ENCODE measurements at regions not wholly inside any gene's neighbourhood (a gene's known extent, or its start where the extent isn't known, plus 50 kb on each side); places are given as distances from the start of the nearest gene placed in this dataset.

DNA sequence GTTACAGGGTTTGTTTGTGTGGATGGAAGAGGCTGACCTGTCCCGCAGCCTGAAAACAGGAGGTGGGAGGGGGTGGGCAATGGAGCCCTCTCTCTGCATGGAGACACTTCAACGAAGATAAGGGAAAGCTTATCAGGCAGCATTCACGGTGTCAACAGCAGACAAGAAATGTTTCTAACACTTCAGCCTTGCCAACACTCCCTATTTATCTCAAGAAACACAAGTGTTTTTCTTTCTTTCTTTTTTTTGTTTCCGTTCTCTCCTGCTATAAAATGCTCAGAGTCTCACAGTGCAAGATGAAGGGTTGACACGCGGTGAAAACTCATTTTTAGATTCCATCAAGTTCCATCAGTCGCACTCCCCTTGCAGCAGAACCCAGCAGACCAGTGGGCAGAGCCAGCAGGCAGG is 594.4 kb downstream of the MATN1 start:
- Mint-ChIP-seq H3K4me1 (ENCODE audit: low read depth) (peaks cover 2% of the 10 kb centered on the region), H3K27me3 (peaks cover 37% of the 10 kb centered on the region), H3K4me3 (ENCODE audit: low read depth) (no peak overlapping the region), H3K9me3 (ENCODE audit: low read depth) (no peaks in the 10 kb centered on the region), H3K27ac (no peak overlapping the region), H3K36me3 (ENCODE audit: insufficient read depth) (no peaks in the 10 kb centered on the region)
- DNase-seq (ENCODE audit: low spot score, unreplicated experiment) = no peak
- TF ChIP-seq, protein P1, sequence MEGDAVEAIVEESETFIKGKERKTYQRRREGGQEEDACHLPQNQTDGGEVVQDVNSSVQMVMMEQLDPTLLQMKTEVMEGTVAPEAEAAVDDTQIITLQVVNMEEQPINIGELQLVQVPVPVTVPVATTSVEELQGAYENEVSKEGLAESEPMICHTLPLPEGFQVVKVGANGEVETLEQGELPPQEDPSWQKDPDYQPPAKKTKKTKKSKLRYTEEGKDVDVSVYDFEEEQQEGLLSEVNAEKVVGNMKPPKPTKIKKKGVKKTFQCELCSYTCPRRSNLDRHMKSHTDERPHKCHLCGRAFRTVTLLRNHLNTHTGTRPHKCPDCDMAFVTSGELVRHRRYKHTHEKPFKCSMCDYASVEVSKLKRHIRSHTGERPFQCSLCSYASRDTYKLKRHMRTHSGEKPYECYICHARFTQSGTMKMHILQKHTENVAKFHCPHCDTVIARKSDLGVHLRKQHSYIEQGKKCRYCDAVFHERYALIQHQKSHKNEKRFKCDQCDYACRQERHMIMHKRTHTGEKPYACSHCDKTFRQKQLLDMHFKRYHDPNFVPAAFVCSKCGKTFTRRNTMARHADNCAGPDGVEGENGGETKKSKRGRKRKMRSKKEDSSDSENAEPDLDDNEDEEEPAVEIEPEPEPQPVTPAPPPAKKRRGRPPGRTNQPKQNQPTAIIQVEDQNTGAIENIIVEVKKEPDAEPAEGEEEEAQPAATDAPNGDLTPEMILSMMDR (IDR thresholded peaks at IDR 0.05; ENCODE audit: unreplicated experiment) = no peak

DNA sequence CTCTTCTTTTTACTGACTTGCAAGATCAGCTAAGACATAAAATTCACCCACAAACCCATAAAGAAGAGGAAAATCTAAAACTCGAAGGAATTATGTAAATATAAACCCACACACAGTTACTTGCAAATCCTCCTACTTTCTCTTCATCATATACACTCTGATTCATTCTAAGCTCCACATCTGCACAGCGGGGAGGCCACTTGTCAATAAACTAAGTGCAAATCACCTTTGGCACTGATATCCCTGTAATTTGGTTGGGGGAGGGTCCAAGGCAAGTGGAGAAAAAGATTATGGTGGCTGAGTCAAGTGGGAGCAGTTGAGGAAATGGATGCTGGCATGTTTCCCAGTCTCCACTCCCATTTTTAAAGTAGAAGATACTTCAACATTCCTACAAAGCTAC is 596.5 kb downstream of the MATN1 start:
- no peak for DNase-seq (ENCODE audit: low spot score, unreplicated experiment)
- H3K27ac Mint-ChIP-seq = no peak overlapping the region
- no peak overlapping the region for H3K4me3 Mint-ChIP-seq (ENCODE audit: low read depth)
- H3K4me1 Mint-ChIP-seq (ENCODE audit: low read depth) = peaks cover 2% of the 10 kb centered on the region
- H3K36me3 Mint-ChIP-seq (ENCODE audit: insufficient read depth) = no peaks in the 10 kb centered on the region
- H3K27me3 Mint-ChIP-seq = peaks cover 33% of the 10 kb centered on the region
- H3K9me3 Mint-ChIP-seq (ENCODE audit: low read depth) = no peaks in the 10 kb centered on the region
- TF ChIP-seq, protein P1 (IDR thresholded peaks at IDR 0.05; ENCODE audit: unreplicated experiment) = no peak

DNA sequence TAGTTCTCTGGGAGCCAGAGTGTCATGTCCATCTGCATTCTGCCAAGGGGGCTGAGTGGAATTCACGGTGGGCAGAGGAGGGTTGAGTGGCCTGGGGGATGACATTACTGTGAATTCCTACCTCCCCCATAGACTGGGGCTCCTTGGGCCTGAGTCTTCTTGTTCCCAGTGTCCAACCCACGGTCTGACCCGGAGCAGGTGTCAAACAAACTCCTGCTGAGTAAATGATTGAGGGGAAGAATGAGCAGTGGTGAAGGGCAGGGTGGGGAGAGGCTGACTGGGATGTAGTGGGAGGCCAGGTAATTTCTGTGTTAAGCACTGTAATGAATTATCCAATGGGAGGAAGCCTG is 597.6 kb downstream of the MATN1 start:
- no peak for DNase-seq (ENCODE audit: low spot score, unreplicated experiment)
- Mint-ChIP-seq H3K27me3 (peaks cover 33% of the 10 kb centered on the region), H3K4me1 (ENCODE audit: low read depth) (peaks cover 2% of the 10 kb centered on the region), H3K36me3 (ENCODE audit: insufficient read depth) (no peaks in the 10 kb centered on the region), H3K9me3 (ENCODE audit: low read depth) (no peaks in the 10 kb centered on the region), H3K4me3 (ENCODE audit: low read depth) (no peak overlapping the region), H3K27ac (no peak overlapping the region)
- TF ChIP-seq, protein P1 (IDR thresholded peaks at IDR 0.05; ENCODE audit: unreplicated experiment) = no peak

DNA sequence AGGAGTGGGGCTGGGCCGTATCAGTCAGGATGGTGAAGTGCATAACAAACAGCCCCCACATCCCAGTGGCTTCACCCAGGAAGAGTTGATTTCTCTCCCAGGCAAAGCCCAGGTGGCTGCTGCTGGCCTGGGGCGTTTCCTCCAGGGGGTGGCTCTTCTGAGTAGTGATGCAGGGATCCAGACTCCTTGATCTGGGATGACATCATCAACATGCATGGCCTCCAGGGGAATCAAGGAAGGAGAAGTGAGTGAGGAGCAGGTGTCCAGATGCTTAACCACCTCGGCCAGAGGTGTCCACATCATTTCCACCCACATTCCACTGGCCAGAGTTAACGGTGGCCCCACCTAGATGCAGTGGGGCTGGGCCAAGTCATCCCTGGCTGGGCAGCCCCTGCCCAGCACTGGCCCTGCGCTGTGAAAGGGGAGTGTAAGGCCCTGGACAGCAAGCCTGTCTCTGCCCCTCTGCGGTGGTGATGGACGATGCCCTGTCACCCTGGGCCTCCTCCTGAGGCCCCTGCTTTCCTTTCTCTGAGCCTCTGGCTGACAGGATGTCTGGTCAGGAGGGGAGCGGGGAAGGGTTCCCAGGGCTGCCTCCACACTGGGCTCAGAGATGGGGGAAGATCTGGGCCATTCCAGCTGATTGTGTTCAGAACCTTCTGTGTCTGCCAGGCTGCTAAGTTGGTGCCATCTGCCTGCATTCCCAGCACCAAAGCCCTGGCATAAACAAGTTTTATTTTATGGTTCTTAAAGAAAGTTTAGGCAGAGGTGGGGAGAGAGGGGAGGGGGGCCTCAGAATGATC is 598.2 kb downstream of the MATN1 start:
- no peaks in the 10 kb centered on the region for H3K9me3 Mint-ChIP-seq (ENCODE audit: low read depth)
- H3K27ac Mint-ChIP-seq = no peak overlapping the region
- DNase-seq (ENCODE audit: low spot score, unreplicated experiment) = no peak
- no peak overlapping the region for H3K4me3 Mint-ChIP-seq (ENCODE audit: low read depth)
- H3K27me3 Mint-ChIP-seq = peaks cover 32% of the 10 kb centered on the region
- no peaks in the 10 kb centered on the region for H3K36me3 Mint-ChIP-seq (ENCODE audit: insufficient read depth)
- peaks cover 2% of the 10 kb centered on the region for H3K4me1 Mint-ChIP-seq (ENCODE audit: low read depth)
- TF ChIP-seq, protein P1 (IDR thresholded peaks at IDR 0.05; ENCODE audit: unreplicated experiment) = no peak

DNA sequence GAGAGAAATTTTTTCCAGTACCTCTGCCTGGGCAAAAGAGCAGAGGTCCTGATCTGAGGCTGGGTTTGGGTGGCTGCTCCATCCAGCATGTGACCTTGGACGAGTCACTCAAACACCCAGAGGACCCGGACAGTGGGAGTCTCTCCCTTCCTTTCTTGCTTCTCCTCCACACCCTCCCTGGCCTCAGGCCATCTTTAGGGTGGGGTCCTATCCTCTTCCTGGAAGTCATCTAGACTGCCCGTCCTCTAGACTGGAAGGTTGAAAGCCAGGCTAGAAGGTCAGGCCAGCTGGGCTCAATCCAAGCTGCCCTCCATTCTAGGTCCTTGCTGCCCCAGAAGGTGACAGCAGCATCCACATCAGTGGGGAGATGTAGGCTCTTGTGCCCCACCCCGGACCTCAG is 599.5 kb downstream of the MATN1 start:
- TF ChIP-seq, protein P1 (IDR thresholded peaks at IDR 0.05; ENCODE audit: unreplicated experiment) = no peak
- H3K4me1 Mint-ChIP-seq (ENCODE audit: low read depth) = peaks cover 2% of the 10 kb centered on the region
- no peaks in the 10 kb centered on the region for H3K36me3 Mint-ChIP-seq (ENCODE audit: insufficient read depth)
- no peaks in the 10 kb centered on the region for H3K9me3 Mint-ChIP-seq (ENCODE audit: low read depth)
- H3K27me3 Mint-ChIP-seq = peaks cover 29% of the 10 kb centered on the region
- no peak overlapping the region for H3K4me3 Mint-ChIP-seq (ENCODE audit: low read depth)
- no peak overlapping the region for H3K27ac Mint-ChIP-seq
- no peak for DNase-seq (ENCODE audit: low spot score, unreplicated experiment)

Data from progenitor cell of endocrine pancreas (in vitro differentiated cells).